ENCODE measurements at regions not wholly inside any gene's neighbourhood (a gene's known extent, or its start where the extent isn't known, plus 50 kb on each side); places are given as distances from the start of the nearest gene placed in this dataset.

DNA sequence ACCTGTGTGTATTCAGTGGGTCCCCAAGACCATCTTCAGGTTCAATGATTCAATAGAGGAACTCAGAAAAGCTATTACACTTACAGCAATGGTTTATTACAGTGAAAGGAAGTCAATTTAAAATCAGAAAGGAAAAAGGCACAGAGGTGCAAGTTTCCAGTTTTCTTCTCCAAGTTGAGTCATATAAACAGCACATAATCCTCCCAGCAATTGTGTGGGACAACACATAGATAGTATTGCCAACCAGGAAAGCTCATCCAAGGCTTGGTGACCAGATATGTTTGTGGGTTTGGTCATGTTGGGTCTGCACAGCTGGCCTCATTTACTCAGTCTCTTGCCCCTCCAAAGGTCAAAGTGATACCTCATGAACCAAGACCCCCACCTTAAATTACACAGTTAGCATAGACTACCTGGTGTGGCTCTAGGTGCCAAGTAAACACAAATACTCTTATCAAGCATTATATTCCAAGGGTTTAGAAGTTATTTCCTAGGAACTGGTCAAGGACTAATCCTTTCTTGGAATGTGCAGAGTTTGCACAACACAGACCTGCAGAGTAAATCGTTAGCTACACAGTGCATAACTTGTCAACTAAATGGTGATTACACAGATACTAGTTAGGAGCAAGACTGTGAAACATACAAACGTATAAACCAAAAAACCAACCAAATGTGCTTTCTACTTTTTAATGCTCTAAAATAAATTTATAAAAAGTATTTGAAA, 777.3 kb downstream of the PCDH18 start:
- no peaks in the 10 kb centered on the region for H3K36me3 ChIP-seq (ENCODE audit: insufficient read depth, low read length, poor library complexity, severe bottlenecking)
- TF ChIP-seq CTCF (conservative IDR thresholded peaks at IDR 0.05; ENCODE audit: low read depth, low read length) = no peak
- TF ChIP-seq EZH2 (IDR thresholded peaks at IDR 0.05; ENCODE audit: borderline replicate concordance, low read depth, low read length, poor library complexity, severe bottlenecking) = no peak
- intact Hi-C loops (cut with micrococcal nuclease; ENCODE audit: unreplicated experiment) = no loop called here
- BruUV-seq (replicated peaks) = no TSS peak
- H3K4me3 ChIP-seq (ENCODE audit: low read depth, low read length, poor library complexity, severe bottlenecking) = no peak overlapping the region
- CTCF ChIA-PET = no interaction called here
- H3K27ac ChIP-seq (ENCODE audit: low read depth, low read length, poor library complexity, severe bottlenecking) = no peak overlapping the region
- H3K4me1 ChIP-seq (ENCODE audit: insufficient read depth, low read length, poor library complexity, severe bottlenecking) = no peaks in the 10 kb centered on the region
- H3K9me3 ChIP-seq (ENCODE audit: low read depth, low read length, poor library complexity, severe bottlenecking) = no peaks in the 10 kb centered on the region
- POLR2A ChIA-PET (ENCODE audit: low non-redundant PET) = no interaction called here
- no peak for DNase-seq (ENCODE audit: low spot score)
- H3K27me3 ChIP-seq (replicated peaks; ENCODE audit: insufficient read depth, low read depth, low read length, poor library complexity) = no peaks in the 10 kb centered on the region

DNA sequence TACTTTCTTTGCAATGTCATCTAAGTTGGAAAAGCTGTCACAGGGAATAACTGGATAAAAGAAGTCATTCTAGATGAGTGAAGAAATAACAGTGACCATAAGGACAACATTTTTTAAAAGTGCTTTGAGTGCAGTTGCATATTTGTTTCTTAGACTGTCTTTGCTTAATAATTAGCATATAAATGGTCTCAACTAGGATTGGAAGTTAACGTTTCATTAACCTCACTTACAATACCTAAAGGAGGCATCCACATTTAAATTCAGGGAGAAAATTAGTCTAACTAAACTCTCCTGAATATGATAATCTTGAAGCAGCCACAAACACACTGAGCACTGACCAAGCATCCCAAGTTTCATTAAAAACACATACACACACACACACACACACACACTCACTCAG, 780.7 kb downstream of the PCDH18 start:
- TF ChIP-seq CTCF (conservative IDR thresholded peaks at IDR 0.05; ENCODE audit: low read depth, low read length) = no peak
- no peak for TF ChIP-seq EZH2 (IDR thresholded peaks at IDR 0.05; ENCODE audit: borderline replicate concordance, low read depth, low read length, poor library complexity, severe bottlenecking)
- no peak for DNase-seq (ENCODE audit: low spot score)
- POLR2A ChIA-PET (ENCODE audit: low non-redundant PET) = no interaction called here
- BruUV-seq (replicated peaks) = no TSS peak
- H3K36me3 ChIP-seq (ENCODE audit: insufficient read depth, low read length, poor library complexity, severe bottlenecking) = no peaks in the 10 kb centered on the region
- H3K27ac ChIP-seq (ENCODE audit: low read depth, low read length, poor library complexity, severe bottlenecking) = no peak overlapping the region
- H3K4me1 ChIP-seq (ENCODE audit: insufficient read depth, low read length, poor library complexity, severe bottlenecking) = no peaks in the 10 kb centered on the region
- CTCF ChIA-PET = no interaction called here
- no peaks in the 10 kb centered on the region for H3K9me3 ChIP-seq (ENCODE audit: low read depth, low read length, poor library complexity, severe bottlenecking)
- H3K27me3 ChIP-seq (replicated peaks; ENCODE audit: insufficient read depth, low read depth, low read length, poor library complexity) = no peaks in the 10 kb centered on the region
- no peak overlapping the region for H3K4me3 ChIP-seq (ENCODE audit: low read depth, low read length, poor library complexity, severe bottlenecking)
- intact Hi-C loops (cut with micrococcal nuclease; ENCODE audit: unreplicated experiment) = no loop called here

DNA sequence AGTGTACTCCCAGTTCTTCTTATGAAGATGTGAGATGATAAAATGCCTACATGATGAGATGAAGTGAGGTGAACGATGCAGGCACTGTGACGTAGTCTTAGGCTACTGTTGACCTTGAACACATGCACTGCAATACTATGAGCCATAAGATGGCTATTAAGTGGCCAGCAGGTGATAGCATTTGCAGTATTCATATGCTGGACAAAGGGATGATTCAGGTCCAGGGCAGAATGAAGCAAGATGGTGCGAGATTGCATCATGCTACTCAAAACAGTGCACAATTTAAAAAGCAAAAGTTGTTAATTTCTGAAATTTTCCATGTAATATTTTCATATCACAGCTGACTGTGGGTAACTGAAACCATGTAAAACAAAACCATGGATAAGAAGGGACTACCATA, 781.4 kb downstream of the PCDH18 start:
- ChIA-PET CTCF (no interaction called here), POLR2A (ENCODE audit: low non-redundant PET) (no interaction called here)
- no peak overlapping the region for H3K27ac ChIP-seq (ENCODE audit: low read depth, low read length, poor library complexity, severe bottlenecking)
- BruUV-seq (replicated peaks) = no TSS peak
- H3K4me3 ChIP-seq (ENCODE audit: low read depth, low read length, poor library complexity, severe bottlenecking) = no peak overlapping the region
- H3K4me1 ChIP-seq (ENCODE audit: insufficient read depth, low read length, poor library complexity, severe bottlenecking) = no peaks in the 10 kb centered on the region
- H3K9me3 ChIP-seq (ENCODE audit: low read depth, low read length, poor library complexity, severe bottlenecking) = no peaks in the 10 kb centered on the region
- TF ChIP-seq EZH2 (IDR thresholded peaks at IDR 0.05; ENCODE audit: borderline replicate concordance, low read depth, low read length, poor library complexity, severe bottlenecking) (no peak), CTCF (conservative IDR thresholded peaks at IDR 0.05; ENCODE audit: low read depth, low read length) (no peak)
- H3K36me3 ChIP-seq (ENCODE audit: insufficient read depth, low read length, poor library complexity, severe bottlenecking) = no peaks in the 10 kb centered on the region
- intact Hi-C loops (cut with micrococcal nuclease; ENCODE audit: unreplicated experiment) = no loop called here
- no peaks in the 10 kb centered on the region for H3K27me3 ChIP-seq (replicated peaks; ENCODE audit: insufficient read depth, low read depth, low read length, poor library complexity)
- no peak for DNase-seq (ENCODE audit: low spot score)

Data from A673 (cell line).